Adipocyte (in vitro differentiated cells): ENCODE measurements at regions not wholly inside any gene's neighbourhood (a gene's known extent, or its start where the extent isn't known, plus 50 kb on each side); places are given as distances from the start of the nearest gene placed in this dataset.

ENCODE experiments used
- DNase-seq: peaks from one replicate; pipeline ENCODE4 v3.0.0-alpha.2; 2015; ENCODE audit warnings: low read depth
- H3K27me3 ChIP-seq: replicated peaks from 2 replicates; pipeline ENCODE4 v1.7.0; 2013; ENCODE audit warnings: mild to moderate bottlenecking, low read length, moderate library complexity; ENCODE audit not compliant: control insufficient read depth, insufficient read depth
- H3K36me3 ChIP-seq: 2 replicates; pipeline ENCODE4 v1.7.0; 2013; ENCODE audit warnings: low read length, mild to moderate bottlenecking, moderate library complexity; ENCODE audit not compliant: control insufficient read depth, insufficient read depth, severe bottlenecking
- H3K4me1 ChIP-seq: 2 replicates; pipeline ENCODE4 v1.7.0; 2013; ENCODE audit warnings: mild to moderate bottlenecking, low read length, moderate library complexity; ENCODE audit not compliant: control insufficient read depth, insufficient read depth
- H3K4me3 ChIP-seq: 2 replicates; pipeline ENCODE4 v1.7.0; 2013; ENCODE audit warnings: mild to moderate bottlenecking, low read length, moderate library complexity
- H3K9ac ChIP-seq: 2 replicates; pipeline ENCODE4 v1.7.0; 2013; ENCODE audit warnings: mild to moderate bottlenecking, low read length, moderate library complexity
- H3K9me3 ChIP-seq: 2 replicates; pipeline ENCODE4 v1.7.0; 2013; ENCODE audit warnings: mild to moderate bottlenecking, low read length, moderate library complexity; ENCODE audit not compliant: control insufficient read depth

DNA sequence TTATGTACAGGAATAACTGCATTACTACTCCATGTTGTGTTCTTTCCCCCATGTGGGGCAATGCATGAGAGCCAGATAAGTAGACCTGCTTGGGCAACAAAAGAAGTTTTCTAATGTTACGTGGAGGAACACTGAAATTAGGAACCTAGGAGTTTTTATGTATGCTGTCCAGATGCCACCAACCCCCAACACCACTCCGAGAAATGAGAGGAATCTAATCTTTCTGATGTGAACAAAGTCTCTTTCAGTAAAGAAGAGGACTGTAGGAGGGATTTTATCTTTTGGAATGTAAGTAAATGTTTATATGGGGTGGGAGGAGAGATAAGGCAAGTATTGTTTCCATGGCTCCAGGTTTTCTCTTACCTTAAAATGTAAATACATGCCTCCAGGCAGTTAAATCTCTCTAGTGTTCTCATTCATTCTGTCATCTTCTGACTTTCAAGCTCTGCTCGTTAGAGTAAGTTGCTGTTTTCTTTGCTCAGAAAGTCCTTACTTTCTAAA is 820.6 kb downstream of the PCDH17 start:
- Histone ChIP-seq H3K27me3 (no peaks in the 10 kb centered on the region), H3K36me3 (no peaks in the 10 kb centered on the region), H3K9me3 (no peaks in the 10 kb centered on the region), H3K4me3 (no peak overlapping the region), H3K4me1 (no peaks in the 10 kb centered on the region), H3K9ac (no peak overlapping the region)
- no peak for DNase-seq

DNA sequence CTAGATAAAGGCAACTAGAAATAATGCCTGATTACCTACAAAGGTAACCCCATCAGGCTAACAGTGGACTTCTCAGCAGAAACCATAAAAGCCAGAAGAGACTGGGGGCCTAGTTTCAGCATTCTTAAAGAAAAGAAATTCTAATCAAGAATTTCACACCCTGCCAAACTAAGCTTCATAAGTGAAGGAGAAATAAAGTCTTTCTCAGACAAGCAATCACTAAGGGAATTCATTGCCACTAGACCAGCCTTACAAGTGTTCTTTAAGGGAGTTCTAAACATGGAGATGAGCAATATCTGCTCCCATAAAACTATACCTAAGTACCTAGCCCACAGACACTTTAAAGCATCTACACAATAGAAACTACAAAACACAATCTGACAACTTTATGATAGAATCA is 823.5 kb downstream of the PCDH17 start:
- H3K4me3 ChIP-seq: no peak overlapping the region
- no peaks in the 10 kb centered on the region for H3K4me1 ChIP-seq
- no peaks in the 10 kb centered on the region for H3K9me3 ChIP-seq
- H3K36me3 ChIP-seq: no peaks in the 10 kb centered on the region
- DNase-seq: no peak
- H3K27me3 ChIP-seq: no peaks in the 10 kb centered on the region
- no peak overlapping the region for H3K9ac ChIP-seq

DNA sequence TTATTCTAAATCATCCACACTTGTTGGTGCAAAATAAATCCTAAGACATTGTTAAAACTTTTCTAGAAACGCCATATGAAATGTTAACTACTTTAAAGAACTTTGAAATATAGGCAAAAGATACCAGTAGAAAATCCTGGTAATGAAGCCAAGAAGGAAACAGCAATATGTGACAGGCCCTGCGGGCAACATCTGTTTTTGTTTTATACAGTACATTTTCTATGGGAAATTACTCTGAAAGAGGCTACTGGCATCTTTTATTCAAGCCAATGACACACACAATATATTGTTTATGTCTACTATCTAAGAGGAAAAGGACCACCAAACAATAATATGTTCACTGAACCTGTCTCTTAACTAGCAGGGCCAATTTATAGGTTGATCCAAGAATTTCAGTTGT is 829.7 kb downstream of the PCDH17 start:
- Histone ChIP-seq H3K9ac (no peak overlapping the region), H3K27me3 (no peaks in the 10 kb centered on the region), H3K36me3 (no peaks in the 10 kb centered on the region), H3K9me3 (peaks cover 6% of the 10 kb centered on the region), H3K4me3 (no peak overlapping the region), H3K4me1 (no peaks in the 10 kb centered on the region)
- DNase-seq: no peak

DNA sequence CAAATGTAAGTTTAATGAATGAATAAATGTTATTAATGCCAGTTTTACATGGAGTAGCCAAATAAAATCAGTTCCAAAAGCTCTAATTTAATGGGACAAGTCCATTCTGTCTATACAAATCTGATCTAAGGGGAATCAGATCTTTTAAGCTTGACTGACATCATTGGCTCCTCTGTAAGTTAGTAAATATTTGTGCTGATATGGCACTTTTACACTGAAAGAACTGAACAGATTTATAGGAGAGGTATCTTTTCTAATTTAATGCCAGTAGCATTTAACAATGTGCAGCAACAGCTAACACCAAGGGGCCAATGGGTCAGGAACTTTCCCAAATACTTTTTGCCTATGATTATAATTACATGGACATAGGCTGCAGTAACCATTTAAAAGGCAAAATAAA is 832.3 kb downstream of the PCDH17 start:
- no peak for DNase-seq
- no peaks in the 10 kb centered on the region for H3K4me1 ChIP-seq
- no peak overlapping the region for H3K9ac ChIP-seq
- no peaks in the 10 kb centered on the region for H3K27me3 ChIP-seq
- H3K4me3 ChIP-seq: no peak overlapping the region
- peaks cover 6% of the 10 kb centered on the region for H3K9me3 ChIP-seq
- no peaks in the 10 kb centered on the region for H3K36me3 ChIP-seq

DNA sequence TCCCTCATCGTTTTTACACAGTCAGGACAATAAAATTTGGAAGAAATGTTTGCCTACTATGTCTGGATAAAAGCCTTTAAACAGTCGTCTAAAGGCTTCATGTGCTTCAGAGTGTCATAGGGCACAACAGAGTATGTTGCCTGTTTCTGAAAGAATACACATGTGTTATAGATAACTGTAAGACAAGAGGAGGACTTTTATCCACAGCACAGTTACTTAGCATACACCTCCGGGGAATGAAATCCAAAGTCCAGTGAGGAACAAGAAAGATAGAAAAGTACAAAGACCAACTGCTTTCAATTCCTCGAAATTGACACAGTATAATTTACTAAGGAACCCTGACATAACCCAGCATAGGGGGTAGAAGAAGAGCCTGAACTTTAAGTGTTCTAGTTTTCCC is 835.6 kb downstream of the PCDH17 start:
- H3K9ac ChIP-seq: no peak overlapping the region
- peaks cover 6% of the 10 kb centered on the region for H3K9me3 ChIP-seq
- no peaks in the 10 kb centered on the region for H3K4me1 ChIP-seq
- no peak overlapping the region for H3K4me3 ChIP-seq
- H3K27me3 ChIP-seq: no peaks in the 10 kb centered on the region
- H3K36me3 ChIP-seq: no peaks in the 10 kb centered on the region
- no peak for DNase-seq

DNA sequence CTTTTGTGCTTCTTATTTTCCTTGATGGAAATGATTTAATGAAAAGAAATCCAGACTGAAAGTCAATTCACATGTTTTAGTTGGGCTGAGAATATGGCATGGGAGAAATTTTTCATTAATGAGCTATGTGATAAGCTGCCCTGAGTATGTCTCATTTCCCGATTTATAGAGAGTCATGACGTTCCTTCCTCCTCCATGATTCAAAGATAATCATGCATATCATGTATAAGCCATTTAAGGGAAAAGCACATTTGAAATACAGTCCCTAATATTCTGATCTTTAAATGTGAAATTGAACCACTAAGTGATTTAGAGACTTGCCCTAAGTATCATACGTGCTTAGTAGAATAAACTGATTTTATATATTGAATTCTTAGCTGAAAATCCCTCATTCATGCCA is 840.9 kb downstream of the PCDH17 start:
- Histone ChIP-seq H3K4me3 (no peak overlapping the region), H3K9me3 (no peaks in the 10 kb centered on the region), H3K27me3 (no peaks in the 10 kb centered on the region), H3K9ac (no peak overlapping the region), H3K4me1 (no peaks in the 10 kb centered on the region), H3K36me3 (no peaks in the 10 kb centered on the region)
- no peak for DNase-seq

DNA sequence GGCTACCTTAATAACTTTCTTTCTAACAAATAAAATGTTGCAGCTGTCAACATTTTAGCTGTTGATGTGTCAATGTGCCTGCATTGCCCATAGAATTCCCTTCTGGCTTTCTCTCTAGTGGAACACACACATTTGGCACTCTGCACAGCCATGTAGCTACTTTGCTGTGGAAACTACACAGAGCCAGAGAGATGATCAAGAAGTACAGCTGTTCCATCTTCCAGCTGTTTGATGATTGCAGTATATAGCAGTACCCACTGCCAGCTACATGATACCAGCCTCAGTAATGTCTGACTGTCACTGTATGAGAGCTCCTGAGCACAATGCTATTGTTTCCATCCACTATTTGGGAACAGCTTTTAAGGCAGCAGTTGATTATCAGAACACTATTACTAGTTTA is 843.0 kb downstream of the PCDH17 start:
- H3K4me3 ChIP-seq: no peak overlapping the region
- no peak overlapping the region for H3K9ac ChIP-seq
- no peaks in the 10 kb centered on the region for H3K36me3 ChIP-seq
- H3K9me3 ChIP-seq: no peaks in the 10 kb centered on the region
- no peaks in the 10 kb centered on the region for H3K27me3 ChIP-seq
- no peak for DNase-seq
- H3K4me1 ChIP-seq: no peaks in the 10 kb centered on the region

DNA sequence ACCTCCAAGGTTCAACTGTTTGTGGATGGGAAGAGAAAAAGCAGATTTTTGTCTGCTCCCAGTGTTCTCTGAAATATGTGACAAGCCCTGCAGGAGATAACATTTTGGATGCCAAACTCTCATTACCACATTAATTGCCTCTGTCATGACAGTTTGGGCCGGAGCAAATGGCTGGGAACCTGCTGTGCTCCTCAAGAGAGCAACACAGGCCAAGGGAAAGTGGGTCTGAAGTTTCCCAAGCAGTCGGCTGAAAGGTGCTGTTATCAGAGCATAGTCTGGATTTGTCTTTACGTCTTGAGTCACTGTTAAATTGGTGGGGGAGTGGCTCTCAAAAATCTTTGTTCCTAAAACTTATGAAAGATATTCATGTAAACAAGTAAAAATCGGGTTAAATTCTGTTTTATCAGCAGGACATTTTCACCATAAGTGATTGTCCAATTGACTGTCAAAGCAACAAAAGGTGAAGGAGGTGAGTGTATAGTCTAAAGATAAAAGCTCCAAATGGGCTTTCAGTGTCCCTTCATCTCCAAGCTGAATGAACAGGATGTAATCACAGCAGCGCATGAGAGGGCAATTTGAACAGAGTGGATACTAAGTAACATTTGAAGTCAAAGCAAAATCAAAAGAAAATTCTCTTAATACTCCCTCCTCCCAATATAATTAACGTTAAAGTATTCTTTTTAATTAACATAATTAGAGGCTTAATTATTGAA is 844.8 kb downstream of the PCDH17 start:
- Histone ChIP-seq H3K4me1 (no peaks in the 10 kb centered on the region), H3K36me3 (no peaks in the 10 kb centered on the region), H3K9me3 (no peaks in the 10 kb centered on the region), H3K4me3 (no peak overlapping the region), H3K27me3 (no peaks in the 10 kb centered on the region), H3K9ac (no peak overlapping the region)
- no peak for DNase-seq

DNA sequence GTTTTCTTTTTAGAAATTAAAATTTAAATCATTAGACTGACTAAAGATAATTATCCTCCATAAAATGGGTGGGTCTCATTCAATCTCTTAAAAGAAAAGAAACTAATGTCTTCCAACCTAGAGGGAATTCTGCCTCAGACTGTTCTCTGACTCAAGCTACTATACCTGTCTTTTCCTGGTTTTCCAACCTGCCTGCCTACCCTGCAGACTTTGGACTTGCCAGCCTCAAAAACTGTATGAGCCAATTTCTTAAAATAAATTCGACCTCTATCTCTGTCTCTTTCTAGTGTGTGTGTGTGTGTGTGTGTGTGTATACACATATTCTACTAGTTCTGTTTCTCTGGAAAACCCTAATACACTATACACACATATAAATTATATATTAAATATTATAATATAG is 847.3 kb downstream of the PCDH17 start:
- Histone ChIP-seq H3K9ac (no peak overlapping the region), H3K4me3 (no peak overlapping the region), H3K36me3 (no peaks in the 10 kb centered on the region), H3K27me3 (no peaks in the 10 kb centered on the region), H3K4me1 (no peaks in the 10 kb centered on the region), H3K9me3 (no peaks in the 10 kb centered on the region)
- DNase-seq: no peak

DNA sequence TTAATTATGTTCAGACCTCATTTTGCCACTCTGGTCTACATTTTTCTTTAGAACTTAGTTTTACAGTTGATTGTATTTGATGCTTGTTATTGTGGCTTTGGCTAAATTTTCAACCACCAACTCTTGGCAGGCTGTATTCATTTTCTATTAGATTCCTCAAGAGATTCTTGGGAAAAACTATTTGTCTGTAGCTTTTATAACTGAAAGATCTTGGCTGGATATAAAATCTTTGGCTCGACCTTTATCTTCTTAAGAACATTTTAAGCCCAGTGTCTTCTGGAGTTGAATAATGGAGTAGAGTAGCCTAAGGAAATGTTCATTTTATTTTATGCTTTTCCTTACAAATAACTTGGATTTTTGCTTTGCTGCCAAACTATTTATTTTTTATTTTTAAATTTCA is 848.5 kb downstream of the PCDH17 start:
- Histone ChIP-seq H3K27me3 (no peaks in the 10 kb centered on the region), H3K36me3 (no peaks in the 10 kb centered on the region), H3K4me1 (no peaks in the 10 kb centered on the region), H3K9ac (no peak overlapping the region), H3K9me3 (no peaks in the 10 kb centered on the region), H3K4me3 (no peak overlapping the region)
- no peak for DNase-seq

DNA sequence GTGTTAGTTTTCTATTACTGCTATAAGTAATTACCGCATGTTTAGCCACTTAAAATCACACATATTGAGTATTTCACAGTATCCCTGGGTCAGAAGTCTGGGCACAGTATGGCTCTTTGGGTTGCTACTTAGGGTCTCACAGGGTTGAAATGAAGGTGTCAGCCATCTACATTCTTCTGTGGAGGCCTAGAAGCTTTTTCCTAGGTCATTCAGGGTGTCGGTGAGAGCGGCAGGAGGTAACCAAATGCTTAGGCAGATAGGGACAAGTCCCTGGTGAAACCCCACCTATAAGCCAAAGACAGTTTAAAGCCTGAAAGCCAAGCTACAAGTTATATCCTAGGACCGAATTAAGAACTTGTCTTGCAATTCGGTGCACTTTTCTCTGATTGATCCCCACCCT is 856.7 kb downstream of the PCDH17 start:
- Histone ChIP-seq H3K36me3 (no peaks in the 10 kb centered on the region), H3K27me3 (no peaks in the 10 kb centered on the region), H3K4me3 (no peak overlapping the region), H3K9ac (no peak overlapping the region), H3K4me1 (no peaks in the 10 kb centered on the region), H3K9me3 (peaks cover 3% of the 10 kb centered on the region)
- no peak for DNase-seq

DNA sequence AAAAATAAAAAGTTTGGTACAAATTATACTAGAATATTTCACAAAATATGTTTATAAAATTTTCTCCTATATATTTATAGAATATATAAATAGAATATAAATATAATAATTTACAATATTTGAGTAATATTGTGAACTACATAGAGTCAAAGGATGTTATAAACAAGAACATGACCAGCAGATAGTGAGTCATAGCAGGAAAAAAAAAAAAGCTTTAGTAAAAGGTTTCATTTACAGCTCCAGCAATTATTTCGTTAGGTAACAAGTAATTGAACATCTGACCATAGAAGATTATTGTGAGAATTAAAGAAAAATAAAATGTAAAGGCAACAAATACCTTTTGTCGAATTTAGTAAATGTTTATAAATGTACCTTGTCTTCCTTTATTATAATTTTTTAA is 864.1 kb downstream of the PCDH17 start:
- DNase-seq: no peak
- no peaks in the 10 kb centered on the region for H3K9me3 ChIP-seq
- H3K4me1 ChIP-seq: no peaks in the 10 kb centered on the region
- no peaks in the 10 kb centered on the region for H3K27me3 ChIP-seq
- no peak overlapping the region for H3K4me3 ChIP-seq
- no peaks in the 10 kb centered on the region for H3K36me3 ChIP-seq
- H3K9ac ChIP-seq: no peak overlapping the region
